GM23248 (cell line): ENCODE measurements at regions not wholly inside any gene's neighbourhood (a gene's known extent, or its start where the extent isn't known, plus 50 kb on each side); places are given as distances from the start of the nearest gene placed in this dataset.

Source experiments
- EZH2 ChIP-seq: fragments of 200-600 bp; sonication (generic); IDR thresholded peaks from 2 replicates; pipeline ENCODE4 v1.6.1; 2018; ENCODE audit warnings: antibody characterized with exemption, mild to moderate bottlenecking; ENCODE audit not compliant: insufficient read depth, poor library complexity, severe bottlenecking
- EZH2phosphoT487 ChIP-seq: fragments of 200-600 bp; sonication (generic); IDR thresholded peaks from 2 replicates; pipeline ENCODE4 v1.6.1; 2018; ENCODE audit warnings: antibody characterized with exemption, moderate library complexity, mild to moderate bottlenecking, low read depth; ENCODE audit not compliant: insufficient read depth

DNA sequence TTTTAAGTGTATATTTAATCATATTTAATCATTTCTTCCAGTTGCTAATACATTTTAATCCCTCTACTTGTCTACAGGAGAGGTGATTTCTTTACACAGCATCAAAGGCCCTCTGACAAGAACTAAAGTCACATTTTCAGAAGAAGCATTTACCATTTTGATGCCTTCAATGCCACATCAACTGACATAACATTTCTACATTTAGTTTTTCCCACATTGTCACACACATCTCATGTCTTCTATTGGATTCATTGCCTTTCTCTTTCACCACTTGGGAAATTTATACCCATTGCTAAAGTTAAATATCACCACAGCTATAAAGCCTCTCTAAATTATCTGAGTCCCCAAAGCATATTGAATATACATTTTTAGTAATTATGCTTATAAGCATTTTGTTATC lies 1907.5 kb upstream of the CDH9 start:
- TF ChIP-seq EZH2 = no peak
- no peak for TF ChIP-seq EZH2phosphoT487
